ENCODE measurements at regions not wholly inside any gene's neighbourhood (a gene's known extent, or its start where the extent isn't known, plus 50 kb on each side); places are given as distances from the start of the nearest gene placed in this dataset.

DNA sequence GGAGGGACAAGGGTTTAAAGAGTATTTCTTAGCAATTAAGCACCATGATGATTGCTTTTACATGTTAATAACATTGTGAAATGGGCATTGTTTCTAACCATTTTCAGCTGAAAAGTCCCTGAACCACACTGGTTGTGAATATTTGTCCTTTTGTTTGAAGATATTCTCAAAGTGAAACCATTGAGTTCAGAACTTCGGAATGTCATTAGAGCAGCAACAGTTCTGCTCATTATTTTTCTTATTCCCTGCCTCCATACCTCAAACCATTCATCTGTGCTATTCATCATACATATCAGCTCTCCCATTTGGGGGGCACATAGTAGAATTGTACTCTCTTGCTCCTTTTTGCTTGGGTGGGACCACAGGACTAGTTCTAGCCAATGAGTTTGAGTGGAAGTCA, 553.0 kb upstream of the ZNF462 start:
- TF ChIP-seq, protein P1, sequence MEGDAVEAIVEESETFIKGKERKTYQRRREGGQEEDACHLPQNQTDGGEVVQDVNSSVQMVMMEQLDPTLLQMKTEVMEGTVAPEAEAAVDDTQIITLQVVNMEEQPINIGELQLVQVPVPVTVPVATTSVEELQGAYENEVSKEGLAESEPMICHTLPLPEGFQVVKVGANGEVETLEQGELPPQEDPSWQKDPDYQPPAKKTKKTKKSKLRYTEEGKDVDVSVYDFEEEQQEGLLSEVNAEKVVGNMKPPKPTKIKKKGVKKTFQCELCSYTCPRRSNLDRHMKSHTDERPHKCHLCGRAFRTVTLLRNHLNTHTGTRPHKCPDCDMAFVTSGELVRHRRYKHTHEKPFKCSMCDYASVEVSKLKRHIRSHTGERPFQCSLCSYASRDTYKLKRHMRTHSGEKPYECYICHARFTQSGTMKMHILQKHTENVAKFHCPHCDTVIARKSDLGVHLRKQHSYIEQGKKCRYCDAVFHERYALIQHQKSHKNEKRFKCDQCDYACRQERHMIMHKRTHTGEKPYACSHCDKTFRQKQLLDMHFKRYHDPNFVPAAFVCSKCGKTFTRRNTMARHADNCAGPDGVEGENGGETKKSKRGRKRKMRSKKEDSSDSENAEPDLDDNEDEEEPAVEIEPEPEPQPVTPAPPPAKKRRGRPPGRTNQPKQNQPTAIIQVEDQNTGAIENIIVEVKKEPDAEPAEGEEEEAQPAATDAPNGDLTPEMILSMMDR (conservative IDR thresholded peaks at IDR 0.05; ENCODE audit: low read length): no peak
- TF ChIP-seq EZH2phosphoT487 (IDR thresholded peaks at IDR 0.05; ENCODE audit: borderline replicate concordance, low read depth, low read length): no peak
